Skeletal muscle satellite cell (primary cell): ENCODE measurements at regions not wholly inside any gene's neighbourhood (a gene's known extent, or its start where the extent isn't known, plus 50 kb on each side); places are given as distances from the start of the nearest gene placed in this dataset.

ENCODE experiments used
- H3K27me3 ChIP-seq: 2 replicates; pipeline ENCODE4 v1.7.0; 2013; ENCODE audit warnings: low read length; ENCODE audit not compliant: control insufficient read depth, insufficient read depth
- H3K36me3 ChIP-seq: 2 replicates; pipeline ENCODE4 v1.7.0; 2013; ENCODE audit warnings: mild to moderate bottlenecking, control low read depth, low read length; ENCODE audit not compliant: insufficient read depth
- H3K4me1 ChIP-seq: 2 replicates; pipeline ENCODE4 v1.7.0; 2013; ENCODE audit warnings: low read length; ENCODE audit not compliant: control insufficient read depth, insufficient read depth
- H3K4me2 ChIP-seq: 2 replicates; pipeline ENCODE4 v1.7.0; 2013; ENCODE audit warnings: mild to moderate bottlenecking, low read length
- H3K4me3 ChIP-seq: 2 replicates; pipeline ENCODE4 v1.7.0; 2013; ENCODE audit warnings: low read length
- H3K9ac ChIP-seq: 2 replicates; pipeline ENCODE4 v1.7.0; 2013; ENCODE audit warnings: mild to moderate bottlenecking, low read depth, low read length, moderate library complexity
- H3K9me3 ChIP-seq: replicated peaks from 2 replicates; pipeline ENCODE4 v1.7.0; 2013; ENCODE audit warnings: mild to moderate bottlenecking, control low read depth, low read length

GRCh38 chr9:79116041-79116440 lies 455.7 kb upstream of the TLE4 start:
- no peaks in the 10 kb centered on the region for H3K9me3 ChIP-seq
- H3K4me3 ChIP-seq: no peak overlapping the region
- H3K4me1 ChIP-seq: no peaks in the 10 kb centered on the region
- H3K36me3 ChIP-seq: no peaks in the 10 kb centered on the region
- H3K4me2 ChIP-seq: no peak overlapping the region
- H3K27me3 ChIP-seq: no peaks in the 10 kb centered on the region
- H3K9ac ChIP-seq: no peak overlapping the region

- Histone ChIP-seq H3K9me3 (no peaks in the 10 kb centered on the region), H3K36me3 (no peaks in the 10 kb centered on the region), H3K9ac (no peak overlapping the region), H3K4me2 (no peak overlapping the region), H3K27me3 (no peaks in the 10 kb centered on the region), H3K4me3 (no peak overlapping the region), H3K4me1 (no peaks in the 10 kb centered on the region)
Measured at GRCh38 chr9:79116709-79117108, 455.1 kb upstream of the TLE4 start.

GRCh38 chr9:79120533-79120932 lies 451.2 kb upstream of the TLE4 start:
- no peaks in the 10 kb centered on the region for H3K9me3 ChIP-seq
- no peaks in the 10 kb centered on the region for H3K27me3 ChIP-seq
- no peak overlapping the region for H3K9ac ChIP-seq
- H3K4me3 ChIP-seq: no peak overlapping the region
- no peak overlapping the region for H3K4me2 ChIP-seq
- H3K4me1 ChIP-seq: no peaks in the 10 kb centered on the region
- H3K36me3 ChIP-seq: no peaks in the 10 kb centered on the region

GRCh38 chr9:79120941-79121340 lies 450.8 kb upstream of the TLE4 start:
- no peaks in the 10 kb centered on the region for H3K9me3 ChIP-seq
- no peak overlapping the region for H3K4me2 ChIP-seq
- H3K4me1 ChIP-seq: no peaks in the 10 kb centered on the region
- H3K27me3 ChIP-seq: no peaks in the 10 kb centered on the region
- H3K36me3 ChIP-seq: no peaks in the 10 kb centered on the region
- H3K9ac ChIP-seq: no peak overlapping the region
- H3K4me3 ChIP-seq: no peak overlapping the region

GRCh38 chr9:79123415-79123814 lies 448.4 kb upstream of the TLE4 start:
- Histone ChIP-seq H3K27me3 (no peaks in the 10 kb centered on the region), H3K9ac (no peak overlapping the region), H3K9me3 (no peaks in the 10 kb centered on the region), H3K36me3 (no peaks in the 10 kb centered on the region), H3K4me1 (no peaks in the 10 kb centered on the region), H3K4me3 (no peak overlapping the region), H3K4me2 (no peak overlapping the region)

- no peaks in the 10 kb centered on the region for H3K9me3 ChIP-seq
- no peaks in the 10 kb centered on the region for H3K4me1 ChIP-seq
- H3K9ac ChIP-seq: no peak overlapping the region
- H3K36me3 ChIP-seq: no peaks in the 10 kb centered on the region
- H3K4me3 ChIP-seq: no peak overlapping the region
- H3K4me2 ChIP-seq: no peak overlapping the region
- H3K27me3 ChIP-seq: no peaks in the 10 kb centered on the region
Measured at GRCh38 chr9:79127661-79128060, 444.1 kb upstream of the TLE4 start.

GRCh38 chr9:79129865-79130480 lies 441.8 kb upstream of the TLE4 start:
- Histone ChIP-seq H3K4me1 (peaks cover 8% of the 10 kb centered on the region), H3K9ac (no peak overlapping the region), H3K4me3 (no peak overlapping the region), H3K4me2 (no peak overlapping the region), H3K27me3 (no peaks in the 10 kb centered on the region), H3K9me3 (no peaks in the 10 kb centered on the region), H3K36me3 (no peaks in the 10 kb centered on the region)

- H3K9ac ChIP-seq: no peak overlapping the region
- H3K4me2 ChIP-seq: no peak overlapping the region
- H3K4me1 ChIP-seq: peaks cover 8% of the 10 kb centered on the region
- H3K9me3 ChIP-seq: no peaks in the 10 kb centered on the region
- H3K36me3 ChIP-seq: no peaks in the 10 kb centered on the region
- H3K4me3 ChIP-seq: no peak overlapping the region
- H3K27me3 ChIP-seq: no peaks in the 10 kb centered on the region
Measured at GRCh38 chr9:79131246-79131774, 440.5 kb upstream of the TLE4 start.

GRCh38 chr9:79131824-79132377 lies 439.9 kb upstream of the TLE4 start:
- H3K4me1 ChIP-seq: peaks cover 8% of the 10 kb centered on the region
- H3K4me2 ChIP-seq: no peak overlapping the region
- no peak overlapping the region for H3K4me3 ChIP-seq
- H3K36me3 ChIP-seq: no peaks in the 10 kb centered on the region
- H3K9ac ChIP-seq: no peak overlapping the region
- no peaks in the 10 kb centered on the region for H3K27me3 ChIP-seq
- no peaks in the 10 kb centered on the region for H3K9me3 ChIP-seq

GRCh38 chr9:79134654-79135053 lies 437.1 kb upstream of the TLE4 start:
- Histone ChIP-seq H3K27me3 (no peaks in the 10 kb centered on the region), H3K4me1 (peaks cover 8% of the 10 kb centered on the region), H3K4me2 (peak overlapping the region; percentile 6), H3K9ac (no peak overlapping the region), H3K9me3 (no peaks in the 10 kb centered on the region), H3K4me3 (no peak overlapping the region), H3K36me3 (no peaks in the 10 kb centered on the region)

GRCh38 chr9:79135681-79136415 lies 435.9 kb upstream of the TLE4 start:
- no peak overlapping the region for H3K4me2 ChIP-seq
- no peaks in the 10 kb centered on the region for H3K27me3 ChIP-seq
- no peak overlapping the region for H3K9ac ChIP-seq
- H3K4me1 ChIP-seq: peaks cover 8% of the 10 kb centered on the region
- H3K36me3 ChIP-seq: no peaks in the 10 kb centered on the region
- no peaks in the 10 kb centered on the region for H3K9me3 ChIP-seq
- no peak overlapping the region for H3K4me3 ChIP-seq
